ENCODE measurements at regions not wholly inside any gene's neighbourhood (a gene's known extent, or its start where the extent isn't known, plus 50 kb on each side); places are given as distances from the start of the nearest gene placed in this dataset.
A peak's percentile ranks its signal among the peaks of the same experiment; 100 is the strongest.

GRCh38 chr17:69900101-69900500 is 174.9 kb upstream of the KCNJ16 start:
- DNase-seq (ENCODE audit: low read depth), result no peak

- DNase-seq (ENCODE audit: low read depth), result no peak
Observed at GRCh38 chr17:69900829-69901228, 174.2 kb upstream of the KCNJ16 start.

DNA sequence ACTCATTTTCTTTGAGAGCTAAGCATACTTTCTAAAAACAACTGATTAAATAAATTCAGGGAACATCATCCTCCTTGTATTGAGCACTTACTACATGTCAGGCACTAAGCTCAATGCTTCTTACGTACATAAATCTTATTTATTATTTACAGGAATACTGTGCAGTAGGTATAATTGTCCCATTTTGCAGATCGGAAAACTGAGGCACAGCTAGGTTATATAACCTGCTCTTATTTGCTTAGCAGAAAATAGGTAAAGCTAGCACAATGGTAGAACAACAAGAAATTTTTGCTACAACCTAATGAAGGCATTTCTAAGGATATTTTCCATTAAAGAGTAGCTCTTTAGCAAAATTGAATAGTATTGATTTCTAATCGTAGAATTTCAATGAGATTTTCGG is 168.7 kb upstream of the KCNJ16 start:
- no peak for DNase-seq (ENCODE audit: low read depth)

GRCh38 chr17:69907132-69907847 is 167.7 kb upstream of the KCNJ16 start:
- DNase-seq (ENCODE audit: low read depth), result no peak

DNA sequence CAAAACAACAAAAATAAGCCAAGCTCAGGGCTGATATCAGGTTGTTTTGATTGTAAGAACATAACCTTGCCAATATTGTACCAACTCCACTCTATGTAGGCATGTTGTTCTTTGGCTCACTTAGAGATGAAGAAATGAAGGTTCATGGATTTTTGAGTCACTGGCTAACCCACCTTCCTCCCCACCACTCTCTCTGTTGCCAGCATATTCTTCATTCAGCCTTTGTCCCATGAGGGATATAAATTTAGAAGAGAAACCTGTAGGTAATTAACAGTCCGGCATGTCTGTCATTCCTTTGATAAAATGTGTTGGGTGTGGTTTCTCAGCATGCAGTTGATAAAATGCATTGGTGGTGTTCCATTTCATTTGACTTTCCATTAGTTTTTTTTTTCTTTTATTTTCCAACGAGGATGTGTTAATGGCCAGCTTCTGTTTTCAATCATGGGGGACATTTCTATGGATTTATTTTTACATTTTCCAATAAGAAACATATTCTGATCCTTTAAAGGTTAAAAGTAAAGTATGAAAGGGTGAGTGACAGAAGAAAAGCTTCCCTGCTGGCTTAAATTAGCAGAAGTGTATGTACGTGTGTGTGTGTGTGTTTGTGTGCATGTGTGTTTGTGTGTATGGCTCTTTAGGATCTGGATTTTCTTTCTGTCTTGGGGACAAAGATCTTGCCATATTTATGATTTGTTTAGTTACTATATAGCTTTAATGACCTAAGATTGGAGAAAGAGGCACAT is 166.2 kb upstream of the KCNJ16 start:
- DNase-seq (ENCODE audit: low read depth), result no peak

DNA sequence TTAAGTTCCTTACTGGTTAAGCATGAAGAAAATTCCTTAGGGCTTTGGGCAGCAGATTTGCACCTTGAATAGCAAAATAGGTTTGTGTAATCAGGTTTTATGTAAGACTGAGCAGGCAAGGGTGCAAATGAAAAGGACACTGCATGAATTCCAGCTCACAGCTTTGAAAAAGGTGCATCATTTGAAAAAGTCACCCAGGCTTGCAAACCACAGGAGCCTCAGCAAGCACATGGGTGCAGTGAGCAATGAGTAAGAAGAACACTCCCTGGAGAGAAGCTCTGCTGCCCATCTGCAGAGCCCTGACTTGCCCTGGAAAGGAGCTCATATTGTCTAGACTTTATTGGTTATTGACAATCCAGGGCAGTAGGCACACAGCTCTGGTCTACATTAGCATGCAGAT is 165.6 kb upstream of the KCNJ16 start:
- no peak for DNase-seq (ENCODE audit: low read depth)

DNA sequence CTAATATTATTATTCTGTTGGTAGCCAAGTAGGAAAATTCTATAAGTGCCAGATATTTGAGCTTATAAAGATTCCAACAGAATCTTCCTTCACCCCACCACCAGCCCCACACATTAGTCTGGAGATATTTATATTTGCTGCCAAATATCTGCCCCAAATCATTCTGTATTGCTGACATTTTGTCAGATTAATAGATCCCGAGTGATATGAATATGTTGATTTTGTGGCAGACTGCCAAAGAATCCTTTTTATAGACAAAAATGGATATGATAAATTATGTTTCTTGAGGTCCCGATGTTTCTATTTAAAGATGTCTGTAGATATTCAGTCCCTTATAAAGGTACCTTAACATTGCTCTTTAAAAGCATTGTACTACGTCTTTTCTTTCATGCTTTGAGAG is 162.2 kb upstream of the KCNJ16 start:
- no peak for DNase-seq (ENCODE audit: low read depth)

DNA sequence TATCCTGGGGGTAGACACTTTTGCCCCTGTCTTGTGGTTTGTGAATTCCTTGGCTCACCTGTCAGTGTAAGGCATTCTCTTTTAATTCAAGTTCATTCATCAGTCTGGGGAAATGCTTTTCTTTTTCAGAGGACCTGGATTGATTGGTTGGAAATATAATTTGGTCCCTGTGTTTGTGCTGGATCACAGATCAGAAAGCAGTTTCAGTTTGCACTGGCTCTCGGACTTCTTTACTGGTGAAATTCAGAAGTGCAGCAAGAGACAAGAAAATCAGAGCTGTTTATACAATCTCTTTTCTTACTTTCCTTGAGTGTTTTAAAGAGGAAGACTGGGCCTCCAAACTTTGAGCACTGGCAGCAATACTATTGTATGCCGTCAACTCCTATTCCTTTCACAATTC is 161.8 kb upstream of the KCNJ16 start:
- peak; percentile 31 for DNase-seq (ENCODE audit: low read depth)

- DNase-seq (ENCODE audit: low read depth), result no peak
Observed at GRCh38 chr17:69913616-69914015, 161.4 kb upstream of the KCNJ16 start.

DNA sequence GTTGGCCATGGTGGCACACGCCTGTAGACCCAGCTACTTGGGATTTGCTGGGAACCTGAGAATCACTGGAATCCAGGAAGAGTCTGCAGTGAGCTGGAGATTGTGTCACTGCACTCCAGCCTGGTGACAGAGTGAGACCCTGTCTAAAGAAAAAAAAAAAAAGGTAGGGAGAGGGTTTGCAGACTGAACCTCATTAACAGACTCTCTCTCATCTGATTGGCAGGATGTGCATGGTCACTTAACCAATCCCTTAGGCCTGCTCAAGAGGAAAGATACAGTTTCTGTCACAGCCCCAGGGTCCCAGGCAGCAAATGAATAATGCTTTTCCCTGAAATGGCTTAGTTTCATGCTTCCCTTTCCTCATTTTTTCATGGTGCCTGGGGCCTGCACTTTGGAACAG is 160.5 kb upstream of the KCNJ16 start:
- DNase-seq (ENCODE audit: low read depth), result no peak

GRCh38 chr17:69916761-69917160 is 158.3 kb upstream of the KCNJ16 start:
- DNase-seq (ENCODE audit: low read depth), result no peak

DNA sequence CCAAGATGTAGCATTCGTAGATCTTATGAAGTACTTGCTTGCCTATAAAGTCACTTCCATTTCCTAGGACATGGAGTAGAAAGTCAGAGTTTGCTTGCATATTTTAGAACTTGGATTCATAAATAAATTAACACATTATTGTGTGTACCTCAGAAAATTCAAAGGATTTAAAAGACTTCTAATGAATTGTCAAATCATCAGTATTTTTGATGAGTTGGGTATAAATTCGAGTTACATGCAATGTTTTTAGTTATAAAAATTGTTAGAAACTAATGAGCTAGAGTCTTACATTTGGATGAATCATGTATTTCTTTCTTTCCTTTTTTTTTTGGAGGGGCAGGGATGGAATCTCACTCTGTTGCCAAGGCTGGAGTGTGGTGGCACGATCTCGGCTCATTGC is 156.9 kb upstream of the KCNJ16 start:
- no peak for DNase-seq (ENCODE audit: low read depth)

- no peak for DNase-seq (ENCODE audit: low read depth)
Observed at GRCh38 chr17:69919789-69920188, 155.2 kb upstream of the KCNJ16 start.

DNA sequence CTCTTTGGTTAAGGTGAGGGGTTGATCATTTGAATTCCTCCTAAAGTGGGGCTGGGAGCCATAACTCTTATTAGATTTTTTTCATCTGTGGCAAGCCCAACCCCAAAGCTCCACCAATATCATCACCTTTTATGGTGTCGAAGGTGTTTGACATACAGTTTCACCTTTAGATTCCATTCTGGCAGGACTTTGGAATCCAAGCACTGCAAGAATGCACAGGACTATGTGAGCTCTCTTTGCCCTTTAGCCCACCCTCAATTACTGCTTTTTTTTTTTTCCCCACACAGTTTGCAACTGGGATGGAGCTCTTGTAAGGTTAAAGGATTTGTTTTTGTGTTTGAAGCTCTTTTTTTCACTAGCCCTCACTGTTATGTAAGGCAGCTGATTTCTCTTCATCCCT is 154.0 kb upstream of the KCNJ16 start:
- no peak for DNase-seq (ENCODE audit: low read depth)

DNA sequence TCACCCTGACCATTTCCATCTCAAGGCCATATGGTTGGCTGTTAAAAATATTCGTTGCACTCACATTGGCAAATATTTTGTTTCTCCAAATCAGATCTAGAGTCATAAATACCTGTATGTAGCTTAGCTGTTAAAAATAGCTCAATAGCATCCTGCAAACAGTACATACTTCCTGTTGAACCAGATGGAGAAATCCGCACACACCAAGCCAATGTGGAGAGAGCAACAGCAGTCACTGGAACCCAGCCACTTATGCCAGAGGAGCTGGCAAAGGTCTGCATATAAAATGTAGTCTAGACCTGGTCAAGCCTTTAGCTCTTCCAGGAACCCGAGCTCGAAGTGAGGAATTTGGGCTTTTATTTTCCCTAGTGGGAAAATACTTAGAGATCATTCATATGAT is 146.4 kb upstream of the KCNJ16 start:
- no peak for DNase-seq (ENCODE audit: low read depth)

- DNase-seq (ENCODE audit: low read depth), result no peak
Observed at GRCh38 chr17:69936996-69937395, 138.0 kb upstream of the KCNJ16 start.

- DNase-seq (ENCODE audit: low read depth), result no peak
Observed at GRCh38 chr17:69943058-69943457, 132.0 kb upstream of the KCNJ16 start.

DNA sequence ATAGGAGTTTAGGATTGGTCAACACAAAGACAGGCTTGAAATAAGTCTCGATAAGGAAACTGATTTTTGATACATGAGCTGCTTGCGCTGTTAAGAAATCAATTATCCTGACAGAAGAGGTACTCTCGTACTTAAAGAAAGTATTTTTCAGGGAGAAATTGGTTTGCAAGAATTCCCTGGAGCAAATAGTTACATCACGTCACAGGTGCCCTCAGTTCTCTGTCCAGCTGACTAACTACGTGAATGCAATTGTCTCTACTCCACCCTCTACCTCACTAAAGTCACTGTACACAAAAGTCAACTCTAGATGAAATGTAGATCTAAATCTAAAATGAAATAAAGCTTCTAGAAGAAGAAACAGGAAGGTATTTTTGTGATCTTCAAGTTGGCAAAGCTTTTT is 130.6 kb upstream of the KCNJ16 start:
- no peak for DNase-seq (ENCODE audit: low read depth)

- no peak for DNase-seq (ENCODE audit: low read depth)
Observed at GRCh38 chr17:69945698-69946185, 129.3 kb upstream of the KCNJ16 start.

GRCh38 chr17:69947027-69947759 is 127.8 kb upstream of the KCNJ16 start:
- no peak for DNase-seq (ENCODE audit: low read depth)

DNA sequence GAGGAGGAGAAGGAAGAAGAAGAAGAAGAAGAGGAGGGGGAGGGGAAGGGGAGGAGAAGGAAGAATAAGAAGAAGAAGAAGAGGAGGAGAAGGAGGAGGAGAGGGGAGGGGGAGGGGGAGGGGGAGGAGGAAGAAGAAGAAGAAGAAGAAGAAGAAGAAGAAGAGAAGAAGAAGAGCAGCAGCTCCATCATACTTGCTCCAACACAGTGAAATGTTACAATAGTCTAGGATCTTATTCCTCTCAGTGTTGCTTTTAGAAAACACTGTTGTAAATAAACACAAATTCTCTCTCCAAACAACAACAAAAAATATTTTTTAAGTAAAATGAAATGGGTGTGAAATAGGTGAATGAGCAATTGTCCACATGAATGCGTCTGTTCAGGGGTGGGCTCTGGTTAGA is 126.6 kb upstream of the KCNJ16 start:
- no peak for DNase-seq (ENCODE audit: low read depth)

DNA sequence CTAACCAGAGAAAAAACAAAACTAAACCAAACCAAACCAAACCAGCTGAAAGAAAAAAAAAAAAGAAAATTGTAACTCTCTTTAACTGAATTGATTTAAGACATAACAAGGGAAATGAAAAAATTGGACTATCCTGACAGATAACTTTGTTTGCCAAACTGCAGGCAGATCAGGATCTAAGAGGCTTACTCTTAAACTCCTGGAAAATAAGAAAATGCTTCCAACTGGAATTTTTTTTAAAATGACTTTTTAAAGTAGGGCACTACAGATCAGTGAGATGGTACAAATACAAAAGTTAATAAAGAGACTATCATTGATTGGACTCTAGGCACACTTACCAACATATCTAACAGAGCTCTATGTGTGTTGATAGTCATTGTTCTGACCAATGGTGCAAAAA is 125.5 kb upstream of the KCNJ16 start:
- no peak for DNase-seq (ENCODE audit: low read depth)
